Gastrocnemius medialis (tissue), 4 donors: ENCODE measurements at regions not wholly inside any gene's neighbourhood (a gene's known extent, or its start where the extent isn't known, plus 50 kb on each side); places are given as distances from the start of the nearest gene placed in this dataset.

ENCODE experiments used
- CTCF ChIP-seq, 5 experiments: fragments of 450-650 bp in 3 of 5; fragments of 200-600 bp in 2 of 5; sonication (generic) in 2 of 5; IDR thresholded peaks in 4 of 5; conservative IDR thresholded peaks in 1 of 5; 1 replicate in 4 of 5; 2 replicates in 1 of 5; pipeline ENCODE4 v1.5.1; 2016 to 2019; ENCODE audit warnings: antibody characterized with exemption in 5 of 5, mild to moderate bottlenecking in 3 of 5, moderate library complexity in 3 of 5
- POLR2A ChIP-seq, 2 donors: fragments of 450-650 bp; IDR thresholded peaks; one replicate each; pipeline ENCODE4 v1.6.1; 2017; ENCODE audit warnings: antibody characterized with exemption in 2 of 2, mild to moderate bottlenecking in 2 of 2, moderate library complexity in 2 of 2

GRCh38 chr3:153974614-153975013, 146.6 kb upstream of the ARHGEF26 start:
- TF ChIP-seq CTCF (IDR thresholded peaks at IDR 0.05 in 4 of 5, conservative IDR thresholded peaks at IDR 0.05 in 1 of 5) (no peak), POLR2A (IDR thresholded peaks at IDR 0.05) (no peak)
